Liver (tissue), 3 donors: ENCODE measurements at regions not wholly inside any gene's neighbourhood (a gene's known extent, or its start where the extent isn't known, plus 50 kb on each side); places are given as distances from the start of the nearest gene placed in this dataset.

Experiments used
- RAD21 ChIP-seq, 2 donors: IDR thresholded peaks; 2 replicates each; pipeline ENCODE4 v1.6.1; 2016; ENCODE audit warnings: antibody characterized with exemption in 2 of 2, mild to moderate bottlenecking in 2 of 2
- TAF1 ChIP-seq: conservative IDR thresholded peaks from 2 replicates; pipeline ENCODE4 v1.6.1; 2016; ENCODE audit warnings: antibody characterized with exemption, mild to moderate bottlenecking
- TF ChIP-seq, protein P1 (sequence below): fragments of 150-350 bp; IDR thresholded peaks from 2 replicates; pipeline ENCODE4 v1.5.1; 2017; ENCODE audit warnings: improper control_type of control experiment, low read depth, low read length; ENCODE audit not compliant: missing input control
- TF ChIP-seq, protein P2 (sequence below): IDR thresholded peaks from 2 replicates; pipeline ENCODE4 v1.6.1; 2016; ENCODE audit warnings: antibody characterized with exemption, mild to moderate bottlenecking
- TF ChIP-seq, protein P3 (sequence below): IDR thresholded peaks from 2 replicates; pipeline ENCODE4 v1.6.1; 2016; ENCODE audit warnings: antibody characterized with exemption
- donor health status: healthy.
- donor health status: healthy.

DNA sequence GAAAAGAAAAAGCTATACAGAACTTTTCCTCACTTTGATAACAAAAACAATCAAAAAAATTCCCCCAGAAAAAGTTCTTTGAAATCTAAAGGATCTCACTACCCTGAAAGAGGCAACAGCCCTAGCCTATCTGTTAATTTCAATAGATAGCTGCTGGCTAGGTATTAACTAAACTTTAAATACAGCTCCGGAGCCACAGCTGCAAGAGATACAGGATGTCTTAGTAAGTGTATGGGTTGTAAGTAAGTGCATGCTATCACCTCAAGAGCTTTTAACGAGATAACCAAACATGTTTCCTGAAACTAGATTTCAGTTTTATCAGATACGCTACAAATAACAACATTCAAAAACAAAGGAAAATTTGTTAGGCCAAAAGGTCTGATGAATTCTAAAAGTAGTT is 148.4 kb downstream of the KLF12 start:
- TF ChIP-seq, protein P1, sequence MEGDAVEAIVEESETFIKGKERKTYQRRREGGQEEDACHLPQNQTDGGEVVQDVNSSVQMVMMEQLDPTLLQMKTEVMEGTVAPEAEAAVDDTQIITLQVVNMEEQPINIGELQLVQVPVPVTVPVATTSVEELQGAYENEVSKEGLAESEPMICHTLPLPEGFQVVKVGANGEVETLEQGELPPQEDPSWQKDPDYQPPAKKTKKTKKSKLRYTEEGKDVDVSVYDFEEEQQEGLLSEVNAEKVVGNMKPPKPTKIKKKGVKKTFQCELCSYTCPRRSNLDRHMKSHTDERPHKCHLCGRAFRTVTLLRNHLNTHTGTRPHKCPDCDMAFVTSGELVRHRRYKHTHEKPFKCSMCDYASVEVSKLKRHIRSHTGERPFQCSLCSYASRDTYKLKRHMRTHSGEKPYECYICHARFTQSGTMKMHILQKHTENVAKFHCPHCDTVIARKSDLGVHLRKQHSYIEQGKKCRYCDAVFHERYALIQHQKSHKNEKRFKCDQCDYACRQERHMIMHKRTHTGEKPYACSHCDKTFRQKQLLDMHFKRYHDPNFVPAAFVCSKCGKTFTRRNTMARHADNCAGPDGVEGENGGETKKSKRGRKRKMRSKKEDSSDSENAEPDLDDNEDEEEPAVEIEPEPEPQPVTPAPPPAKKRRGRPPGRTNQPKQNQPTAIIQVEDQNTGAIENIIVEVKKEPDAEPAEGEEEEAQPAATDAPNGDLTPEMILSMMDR = no peak
- TF ChIP-seq, protein P2, sequence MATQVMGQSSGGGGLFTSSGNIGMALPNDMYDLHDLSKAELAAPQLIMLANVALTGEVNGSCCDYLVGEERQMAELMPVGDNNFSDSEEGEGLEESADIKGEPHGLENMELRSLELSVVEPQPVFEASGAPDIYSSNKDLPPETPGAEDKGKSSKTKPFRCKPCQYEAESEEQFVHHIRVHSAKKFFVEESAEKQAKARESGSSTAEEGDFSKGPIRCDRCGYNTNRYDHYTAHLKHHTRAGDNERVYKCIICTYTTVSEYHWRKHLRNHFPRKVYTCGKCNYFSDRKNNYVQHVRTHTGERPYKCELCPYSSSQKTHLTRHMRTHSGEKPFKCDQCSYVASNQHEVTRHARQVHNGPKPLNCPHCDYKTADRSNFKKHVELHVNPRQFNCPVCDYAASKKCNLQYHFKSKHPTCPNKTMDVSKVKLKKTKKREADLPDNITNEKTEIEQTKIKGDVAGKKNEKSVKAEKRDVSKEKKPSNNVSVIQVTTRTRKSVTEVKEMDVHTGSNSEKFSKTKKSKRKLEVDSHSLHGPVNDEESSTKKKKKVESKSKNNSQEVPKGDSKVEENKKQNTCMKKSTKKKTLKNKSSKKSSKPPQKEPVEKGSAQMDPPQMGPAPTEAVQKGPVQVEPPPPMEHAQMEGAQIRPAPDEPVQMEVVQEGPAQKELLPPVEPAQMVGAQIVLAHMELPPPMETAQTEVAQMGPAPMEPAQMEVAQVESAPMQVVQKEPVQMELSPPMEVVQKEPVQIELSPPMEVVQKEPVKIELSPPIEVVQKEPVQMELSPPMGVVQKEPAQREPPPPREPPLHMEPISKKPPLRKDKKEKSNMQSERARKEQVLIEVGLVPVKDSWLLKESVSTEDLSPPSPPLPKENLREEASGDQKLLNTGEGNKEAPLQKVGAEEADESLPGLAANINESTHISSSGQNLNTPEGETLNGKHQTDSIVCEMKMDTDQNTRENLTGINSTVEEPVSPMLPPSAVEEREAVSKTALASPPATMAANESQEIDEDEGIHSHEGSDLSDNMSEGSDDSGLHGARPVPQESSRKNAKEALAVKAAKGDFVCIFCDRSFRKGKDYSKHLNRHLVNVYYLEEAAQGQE = no peak
- TF ChIP-seq, protein P3, sequence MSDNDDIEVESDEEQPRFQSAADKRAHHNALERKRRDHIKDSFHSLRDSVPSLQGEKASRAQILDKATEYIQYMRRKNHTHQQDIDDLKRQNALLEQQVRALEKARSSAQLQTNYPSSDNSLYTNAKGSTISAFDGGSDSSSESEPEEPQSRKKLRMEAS = no peak
- TF ChIP-seq RAD21 (IDR thresholded peaks at IDR 0.05) (no peak), TAF1 (no peak)
